ENCODE measurements at regions not wholly inside any gene's neighbourhood (a gene's known extent, or its start where the extent isn't known, plus 50 kb on each side); places are given as distances from the start of the nearest gene placed in this dataset.

DNA sequence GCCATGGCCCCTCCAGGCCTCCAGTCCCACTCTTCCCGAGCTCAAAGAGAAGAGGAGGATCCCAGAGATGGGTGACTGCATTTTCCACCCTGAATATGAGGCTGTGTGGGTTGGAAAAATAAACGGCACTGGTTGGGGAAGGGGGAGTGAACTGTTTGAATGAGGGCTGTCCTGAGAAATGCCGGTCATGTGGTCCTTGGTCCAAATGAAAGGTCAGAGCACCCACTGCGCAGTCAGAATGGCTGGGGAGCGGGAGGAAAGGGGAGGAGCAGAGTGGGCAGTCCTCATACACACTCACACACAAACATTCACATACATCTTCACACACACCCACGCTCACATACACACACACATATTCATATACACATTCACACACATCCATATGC, 83.1 kb downstream of the MRPL14 start:
- TF ChIP-seq ZNF33B (CRISPR knock-in tag; IDR thresholded peaks at IDR 0.05) (no peak), ZNF33A (CRISPR knock-in tag; IDR thresholded peaks at IDR 0.05; ENCODE audit: borderline replicate concordance) (no peak)
